ENCODE measurements at regions not wholly inside any gene's neighbourhood (a gene's known extent, or its start where the extent isn't known, plus 50 kb on each side); places are given as distances from the start of the nearest gene placed in this dataset.

DNA sequence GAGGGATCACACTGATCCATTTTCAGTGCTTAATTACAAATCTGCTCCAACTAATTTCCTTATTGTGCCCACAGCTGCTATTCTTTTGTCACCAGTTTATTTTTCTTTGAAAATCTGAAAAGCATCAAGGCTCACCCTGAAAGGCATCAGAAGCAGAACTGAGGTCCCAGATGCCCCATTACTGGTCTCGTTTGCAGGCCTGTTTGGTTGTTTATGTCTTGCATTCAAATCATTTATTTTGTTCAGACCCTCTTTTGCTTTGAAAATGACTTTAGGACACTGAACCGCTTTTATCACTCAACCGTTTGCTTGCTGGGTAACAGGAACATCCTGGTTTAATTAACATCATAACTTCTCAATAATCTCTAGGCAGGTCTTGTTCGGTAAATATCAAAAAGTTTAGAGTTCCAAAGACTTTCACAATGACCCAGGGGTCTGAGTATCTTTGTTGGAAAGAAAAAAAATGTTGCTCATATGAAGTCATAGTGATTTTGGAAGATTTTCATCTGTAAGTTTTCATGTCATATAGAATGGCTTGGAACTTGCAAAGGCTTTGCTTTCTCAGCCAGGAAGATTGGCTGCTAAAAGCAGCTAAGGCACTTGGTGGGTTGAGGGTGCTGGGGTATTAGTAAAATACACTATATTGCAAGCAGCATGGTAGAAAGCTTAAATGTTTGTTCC, 398.3 kb upstream of the NPVF start:
- no peak overlapping the region for H3K4me3 ChIP-seq (replicated peaks; ENCODE audit: low read depth, low read length)
- no peak for TF ChIP-seq CTCF (IDR thresholded peaks at IDR 0.05; ENCODE audit: low read depth, low read length, missing control alignments)
- DNase-seq (ENCODE audit: extremely low read depth, low read depth) = no peak

DNA sequence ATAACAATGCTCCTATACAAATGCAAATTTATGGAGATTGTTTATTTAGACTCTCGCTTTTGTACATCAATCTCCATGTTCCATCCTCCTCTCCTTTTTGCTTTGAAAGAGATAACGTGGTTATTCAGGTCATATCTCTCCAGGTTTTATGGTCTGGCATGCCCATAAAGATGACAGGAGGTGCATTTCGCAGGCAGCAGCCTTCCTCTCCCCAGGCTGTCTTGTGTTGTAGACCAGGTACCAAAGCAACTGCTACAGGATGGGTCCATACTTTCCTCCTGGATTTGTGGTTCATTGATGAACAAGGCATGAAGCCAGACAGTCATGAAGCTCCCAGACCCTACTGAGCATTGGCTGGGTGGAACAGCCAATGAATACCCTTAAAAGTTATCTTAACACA, 400.2 kb upstream of the NPVF start:
- no peak for DNase-seq (ENCODE audit: extremely low read depth, low read depth)
- no peak overlapping the region for H3K4me3 ChIP-seq (replicated peaks; ENCODE audit: low read depth, low read length)
- TF ChIP-seq CTCF (IDR thresholded peaks at IDR 0.05; ENCODE audit: low read depth, low read length, missing control alignments) = no peak

- no peak for DNase-seq (ENCODE audit: extremely low read depth, low read depth)
- TF ChIP-seq CTCF (IDR thresholded peaks at IDR 0.05; ENCODE audit: low read depth, low read length, missing control alignments) = no peak
- no peak overlapping the region for H3K4me3 ChIP-seq (replicated peaks; ENCODE audit: low read depth, low read length)
These were observed 404.3 kb upstream of the NPVF start for GRCh38 chr7:25632616-25633015.

DNA sequence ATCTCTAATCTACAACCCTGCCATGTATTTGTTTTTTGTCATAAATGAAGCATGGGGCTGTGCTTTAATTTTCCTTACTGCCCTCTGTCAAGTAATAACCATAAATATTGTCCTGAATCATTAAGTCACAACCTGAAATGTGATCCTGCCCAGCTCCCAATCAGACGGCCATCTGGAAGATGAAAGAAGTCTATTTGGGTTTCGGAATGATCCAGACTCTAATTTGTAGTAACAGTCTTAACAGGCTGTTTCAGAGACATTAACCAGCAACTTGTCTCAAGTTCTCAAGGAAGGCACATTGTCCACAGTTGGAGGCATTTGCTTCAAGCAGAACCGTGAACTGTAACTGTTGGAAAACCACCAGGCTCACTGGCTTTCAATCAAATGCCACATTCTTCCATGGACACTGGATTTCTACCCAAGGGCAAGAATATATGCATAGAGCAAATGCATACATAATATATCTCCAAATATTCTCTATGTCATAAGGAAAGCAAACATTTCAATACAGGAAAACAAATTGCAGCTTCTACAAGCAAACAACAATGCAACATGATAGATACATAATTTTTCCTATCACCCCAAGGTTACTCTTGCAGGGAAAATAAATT, 405.2 kb upstream of the NPVF start:
- no peak for DNase-seq (ENCODE audit: extremely low read depth, low read depth)
- TF ChIP-seq CTCF (IDR thresholded peaks at IDR 0.05; ENCODE audit: low read depth, low read length, missing control alignments) = no peak
- H3K4me3 ChIP-seq (replicated peaks; ENCODE audit: low read depth, low read length) = no peak overlapping the region

DNA sequence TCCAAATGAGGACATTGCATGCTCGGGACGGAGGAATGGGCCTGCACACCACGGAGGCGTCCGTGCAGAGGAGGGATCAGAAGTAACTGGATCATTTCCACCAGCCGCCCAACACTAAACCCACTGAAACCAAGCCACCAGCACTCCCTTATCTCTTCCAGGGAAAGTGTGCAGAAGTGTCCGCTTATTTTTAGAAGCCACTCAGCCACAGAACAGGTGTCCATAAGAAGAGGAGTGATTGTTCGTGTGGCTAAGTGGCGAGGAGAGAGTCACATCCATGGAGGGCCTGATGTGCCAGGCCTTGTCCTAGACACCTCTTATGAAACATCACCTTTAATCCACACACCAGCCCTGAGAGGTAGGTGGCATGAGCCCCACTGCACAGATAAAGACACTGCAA, 407.9 kb upstream of the NPVF start:
- no peak for DNase-seq (ENCODE audit: extremely low read depth, low read depth)
- no peak overlapping the region for H3K4me3 ChIP-seq (replicated peaks; ENCODE audit: low read depth, low read length)
- no peak for TF ChIP-seq CTCF (IDR thresholded peaks at IDR 0.05; ENCODE audit: low read depth, low read length, missing control alignments)

DNA sequence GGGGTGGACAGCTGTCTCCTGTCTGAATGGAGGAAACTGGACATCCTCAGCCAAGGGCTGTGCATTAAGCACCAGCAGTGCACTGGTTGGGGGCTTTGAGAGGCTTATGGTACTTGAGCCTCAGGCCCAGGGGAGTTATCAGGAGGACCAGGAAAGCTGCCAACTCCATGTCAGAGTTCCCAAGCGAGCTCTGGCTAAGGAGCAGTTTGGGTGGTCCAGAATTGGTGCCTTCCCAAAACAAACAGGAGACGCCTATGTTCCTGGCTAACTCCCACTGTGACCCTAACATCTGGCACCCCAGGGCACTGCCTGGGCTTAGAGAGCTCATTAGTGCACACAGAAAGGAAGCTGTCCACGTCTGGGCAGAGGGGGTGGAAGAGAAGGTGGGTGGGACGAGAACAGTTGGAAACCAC, 408.6 kb upstream of the NPVF start:
- no peak for TF ChIP-seq CTCF (IDR thresholded peaks at IDR 0.05; ENCODE audit: low read depth, low read length, missing control alignments)
- no peak for DNase-seq (ENCODE audit: extremely low read depth, low read depth)
- H3K4me3 ChIP-seq (replicated peaks; ENCODE audit: low read depth, low read length) = no peak overlapping the region
